Stomach (tissue), 8 donors: ENCODE measurements at regions not wholly inside any gene's neighbourhood (a gene's known extent, or its start where the extent isn't known, plus 50 kb on each side); places are given as distances from the start of the nearest gene placed in this dataset.
"Not testable (repeated sequence)": the region's sequence is repeated elsewhere in the genome, so short reads cannot be mapped to it uniquely, and the experiment has no call there.

Experiments used
- DNase-seq, 2 donors: peaks; one replicate each; pipeline versions ENCODE4 v3.0.0 to v3.0.0-alpha.2; 2013 to 2019
- H3K27ac ChIP-seq, 5 donors: fragments of 200-600 bp in 4 of 5; sonication (generic) in 4 of 5; one replicate each; pipeline ENCODE4 v1.5.1; 2013 to 2019; ENCODE audit warnings: mild to moderate bottlenecking in 1 of 5, moderate library complexity in 1 of 5
- H3K27me3 ChIP-seq, 3 donors: fragments of 200-600 bp; sonication (generic); one replicate each; pipeline ENCODE4 v1.5.1; 2017 to 2019; ENCODE audit warnings: mixed run types in 1 of 3
- H3K36me3 ChIP-seq, 4 donors: fragments of 200-600 bp; sonication (generic); 1 replicate in 3 of 4; 2 replicates in 1 of 4; pipeline ENCODE4 v1.5.1; 2016 to 2019
- H3K4me1 ChIP-seq, 4 donors: fragments of 200-600 bp; sonication (generic); one replicate each; pipeline ENCODE4 v1.5.1; 2016 to 2019
- H3K4me3 ChIP-seq, 4 donors: fragments of 200-600 bp; sonication (generic) in 3 of 4; one replicate each; pipeline ENCODE4 v1.5.1; 2016 to 2019; ENCODE audit warnings: mild to moderate bottlenecking in 1 of 4
- H3K9me3 ChIP-seq, 4 donors: fragments of 200-600 bp; sonication (generic); one replicate each; pipeline ENCODE4 v1.5.1; 2016 to 2019
- CTCF ChIP-seq, 7 experiments: fragments of 450-650 bp in 4 of 7; fragments of 200-600 bp in 3 of 7; sonication (generic) in 3 of 7; IDR thresholded peaks; one replicate each; pipeline ENCODE4 v1.5.1; 2016 to 2019; ENCODE audit warnings: antibody characterized with exemption in 7 of 7, control low read depth in 2 of 7, mild to moderate bottlenecking in 1 of 7
- EP300 ChIP-seq: sonication (generic); formaldehyde crosslinking; IDR thresholded peaks from one replicate; pipeline ENCODE4 v1.6.1; 2017; ENCODE audit warnings: antibody characterized with exemption
- POLR2A ChIP-seq, 4 donors: fragments of 450-650 bp; IDR thresholded peaks; one replicate each; pipeline ENCODE4 v1.6.1; 2016; ENCODE audit warnings: antibody characterized with exemption in 4 of 4, control low read depth in 2 of 4, mild to moderate bottlenecking in 1 of 4, moderate library complexity in 1 of 4
- POLR2AphosphoS5 ChIP-seq, 3 donors: sonication (generic); formaldehyde crosslinking; IDR thresholded peaks; one replicate each; pipeline ENCODE4 v1.6.1; 2016; ENCODE audit warnings: antibody characterized with exemption in 3 of 3
- WGBS, 5 donors: extraction: QIAGEN DNeasy Blood & Tissue Kit in 3 of 5; methylation state at CpG; one replicate each; pipeline versions ENCODE4 v1.1.5 to v1.1.7; 2013 to 2018; 5-methylcytosine and 5-hydroxymethylcytosine counted together
- intact Hi-C: fragments of 100-400 bp; cut with DNase I; formaldehyde crosslinking; loops from one replicate; pipeline ENCODE4 v1.15.1; 2023; ENCODE audit warnings: low total_unique reads
- donor health status: healthy with polysubstance abuse.
- donor health status: Bipolar disorder and iron deficiency.
- donor health status: healthy.

GRCh38 chr4:179678093-179678814, 2236.0 kb upstream of the AGA start:
- no peaks in the 10 kb centered on the region for H3K4me1 ChIP-seq
- intact Hi-C loops, result no loop called here
- WGBS, 5 donors, result 78 to 84% (median 79%) methylated on average over 8 of the region's 8 CpGs
- DNase-seq, result no peak
- no peaks in the 10 kb centered on the region for H3K36me3 ChIP-seq
- H3K4me3 ChIP-seq, result no peak overlapping the region
- no peaks in the 10 kb centered on the region for H3K27me3 ChIP-seq
- H3K9me3 ChIP-seq, result peaks cover 0 to 50% (median 13%) of the 10 kb centered on the region in 4 donors
- TF ChIP-seq CTCF (IDR thresholded peaks at IDR 0.05), result no peak
- no peak for TF ChIP-seq POLR2AphosphoS5 (IDR thresholded peaks at IDR 0.05)
- TF ChIP-seq POLR2A (IDR thresholded peaks at IDR 0.05), result no peak
- TF ChIP-seq EP300, result no peak
- H3K27ac ChIP-seq, result no peak overlapping the region

GRCh38 chr4:179683661-179684060, 2241.4 kb upstream of the AGA start:
- H3K4me1 ChIP-seq, H3K27me3 ChIP-seq, H3K27ac ChIP-seq, H3K36me3 ChIP-seq, H3K4me3 ChIP-seq, DNase-seq, intact Hi-C loops: not testable (repeated sequence)
- 64 to 86% (median 83%) methylated on average over 4 of the region's 4 CpGs for WGBS, 5 donors
- H3K9me3 ChIP-seq, result peaks cover 0 to 18% (median 10%) of the 10 kb centered on the region in 4 donors

- Histone ChIP-seq H3K4me1 (no peaks in the 10 kb centered on the region), H3K27ac (no peak overlapping the region), H3K36me3 (no peaks in the 10 kb centered on the region), H3K4me3 (no peak overlapping the region), H3K9me3 (peaks cover 0 to 3% (median 0%) of the 10 kb centered on the region in 4 donors), H3K27me3 (no peaks in the 10 kb centered on the region)
- no peak for TF ChIP-seq CTCF (IDR thresholded peaks at IDR 0.05)
- TF ChIP-seq POLR2AphosphoS5 (IDR thresholded peaks at IDR 0.05), result no peak
- no peak for DNase-seq
- intact Hi-C loops, result loop anchor here (10.0 kb wide), 1 partner anchor 253 kb away; no protein-coding TSS in a partner anchor
- 15 to 33% (median 28%) methylated on average over 1 of the region's 1 CpG for WGBS, 5 donors
These were observed 2250.0 kb upstream of the AGA start for GRCh38 chr4:179692222-179692621.

GRCh38 chr4:179695175-179695574, 2252.9 kb upstream of the AGA start:
- Histone ChIP-seq H3K4me3 (no peak overlapping the region), H3K27ac (no peak overlapping the region), H3K27me3 (no peaks in the 10 kb centered on the region), H3K9me3 (peaks cover 0 to 3% (median 0%) of the 10 kb centered on the region in 4 donors), H3K36me3 (no peaks in the 10 kb centered on the region), H3K4me1 (no peaks in the 10 kb centered on the region)
- no peak for DNase-seq
- TF ChIP-seq CTCF (IDR thresholded peaks at IDR 0.05), result no peak
- no peak for TF ChIP-seq POLR2A (IDR thresholded peaks at IDR 0.05)
- no peak for TF ChIP-seq EP300
- no peak for TF ChIP-seq POLR2AphosphoS5 (IDR thresholded peaks at IDR 0.05)
- intact Hi-C loops, result loop anchor here (10.0 kb wide), 1 partner anchor 250 kb away; no protein-coding TSS in a partner anchor
- WGBS, 5 donors, result 77 to 91% (median 85%) methylated on average over 5 of the region's 5 CpGs

- TF ChIP-seq CTCF (IDR thresholded peaks at IDR 0.05) (no peak), POLR2AphosphoS5 (IDR thresholded peaks at IDR 0.05) (no peak), EP300 (no peak), POLR2A (IDR thresholded peaks at IDR 0.05) (no peak)
- 69 to 81% (median 70%) methylated on average over 5 of the region's 5 CpGs for WGBS, 5 donors
- intact Hi-C loops, result loop anchor here (10.0 kb wide), 1 partner anchor 246 kb away; no protein-coding TSS in a partner anchor
- H3K4me1 ChIP-seq, result no peaks in the 10 kb centered on the region
- H3K27me3 ChIP-seq, result no peaks in the 10 kb centered on the region
- no peaks in the 10 kb centered on the region for H3K36me3 ChIP-seq
- DNase-seq, result no peak
- no peak overlapping the region for H3K27ac ChIP-seq
- peaks cover 0 to 3% (median 0%) of the 10 kb centered on the region in 4 donors for H3K9me3 ChIP-seq
- no peak overlapping the region for H3K4me3 ChIP-seq
These were observed 2256.1 kb upstream of the AGA start for GRCh38 chr4:179698321-179698720.
